ENCODE measurements at regions not wholly inside any gene's neighbourhood (a gene's known extent, or its start where the extent isn't known, plus 50 kb on each side); places are given as distances from the start of the nearest gene placed in this dataset.

DNA sequence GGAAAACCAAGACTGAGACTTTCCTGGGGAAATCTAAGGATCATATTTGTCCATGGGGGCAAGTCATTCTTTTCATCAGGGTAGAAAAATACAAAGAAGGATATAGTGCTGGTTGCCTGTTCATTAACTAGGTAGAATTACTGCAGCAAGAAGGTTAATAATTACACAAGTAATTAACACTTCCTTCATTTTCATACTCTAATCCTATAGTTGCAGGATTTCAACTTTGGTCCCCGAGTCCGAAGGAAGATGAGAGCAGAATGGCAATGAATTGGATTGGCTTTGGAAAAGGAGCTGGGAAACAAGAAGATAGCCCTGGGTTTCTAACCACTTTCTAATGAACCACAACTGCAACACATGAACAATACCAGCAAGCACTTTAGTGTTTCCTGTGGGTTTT is 199.2 kb upstream of the ESRRG start:
- Histone ChIP-seq H3K27me3 (no peaks in the 10 kb centered on the region), H3K4me1 (ENCODE audit: control insufficient read depth in 1 of 2, insufficient read depth in 1 of 2, low read depth in 1 of 2, low read length in 1 of 2) (no peaks in the 10 kb centered on the region), H3K36me3 (no peaks in the 10 kb centered on the region), H3K9me3 (no peaks in the 10 kb centered on the region), H3K27ac (no peak overlapping the region), H3K4me3 (ENCODE audit: low read depth in 1 of 2, low read length in 1 of 2) (no peak overlapping the region)
- TF ChIP-seq, protein P1, sequence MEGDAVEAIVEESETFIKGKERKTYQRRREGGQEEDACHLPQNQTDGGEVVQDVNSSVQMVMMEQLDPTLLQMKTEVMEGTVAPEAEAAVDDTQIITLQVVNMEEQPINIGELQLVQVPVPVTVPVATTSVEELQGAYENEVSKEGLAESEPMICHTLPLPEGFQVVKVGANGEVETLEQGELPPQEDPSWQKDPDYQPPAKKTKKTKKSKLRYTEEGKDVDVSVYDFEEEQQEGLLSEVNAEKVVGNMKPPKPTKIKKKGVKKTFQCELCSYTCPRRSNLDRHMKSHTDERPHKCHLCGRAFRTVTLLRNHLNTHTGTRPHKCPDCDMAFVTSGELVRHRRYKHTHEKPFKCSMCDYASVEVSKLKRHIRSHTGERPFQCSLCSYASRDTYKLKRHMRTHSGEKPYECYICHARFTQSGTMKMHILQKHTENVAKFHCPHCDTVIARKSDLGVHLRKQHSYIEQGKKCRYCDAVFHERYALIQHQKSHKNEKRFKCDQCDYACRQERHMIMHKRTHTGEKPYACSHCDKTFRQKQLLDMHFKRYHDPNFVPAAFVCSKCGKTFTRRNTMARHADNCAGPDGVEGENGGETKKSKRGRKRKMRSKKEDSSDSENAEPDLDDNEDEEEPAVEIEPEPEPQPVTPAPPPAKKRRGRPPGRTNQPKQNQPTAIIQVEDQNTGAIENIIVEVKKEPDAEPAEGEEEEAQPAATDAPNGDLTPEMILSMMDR (IDR thresholded peaks at IDR 0.05): no peak

- H3K27me3 ChIP-seq: no peaks in the 10 kb centered on the region
- TF ChIP-seq, protein P1 (IDR thresholded peaks at IDR 0.05): no peak
These were observed 198.6 kb upstream of the ESRRG start for GRCh38 chr1:216921866-216922265.

DNA sequence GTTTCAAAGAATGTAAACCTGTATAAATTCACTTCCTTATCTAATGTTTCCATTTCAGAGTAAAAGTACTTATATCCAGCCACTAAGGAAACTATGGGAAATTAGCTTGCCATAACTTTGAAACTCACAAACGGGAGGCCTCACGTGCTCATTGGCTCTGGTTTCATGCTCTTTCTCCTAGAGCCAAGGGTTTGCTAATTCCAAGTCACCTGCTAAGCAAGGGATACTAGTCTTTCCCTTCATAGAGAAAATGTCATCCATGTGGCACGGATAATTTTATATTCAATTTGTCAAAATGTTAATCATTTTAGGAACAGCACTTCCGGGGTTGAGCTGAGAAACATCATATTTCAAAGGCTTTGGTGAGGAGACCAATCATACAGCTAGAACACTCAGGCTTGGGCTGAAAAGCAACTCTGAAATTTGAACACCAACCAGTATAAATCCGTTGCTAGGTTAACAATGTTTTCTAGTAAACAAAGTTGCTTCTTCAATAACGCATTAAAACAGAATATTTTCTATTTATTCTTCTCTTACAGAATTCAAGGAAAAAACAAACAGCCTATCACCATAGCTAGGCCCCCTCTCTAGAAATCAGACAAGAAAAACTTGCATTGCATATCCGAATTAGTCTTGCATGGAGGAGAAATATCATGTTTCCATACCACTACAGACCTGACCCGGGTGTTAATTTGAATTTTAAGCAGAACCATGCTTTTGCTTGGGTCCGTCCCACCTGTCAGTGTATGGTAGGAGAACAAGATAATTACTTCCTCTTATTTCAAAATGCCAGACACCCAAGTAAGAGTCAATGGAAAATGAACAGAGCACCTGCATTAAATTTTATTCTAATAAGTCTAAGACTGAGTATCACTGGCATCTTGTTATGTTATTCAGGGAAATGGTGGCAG is 196.1 kb upstream of the ESRRG start:
- no peaks in the 10 kb centered on the region for H3K9me3 ChIP-seq
- H3K36me3 ChIP-seq: no peaks in the 10 kb centered on the region
- H3K27ac ChIP-seq: no peak overlapping the region
- TF ChIP-seq, protein P1 (IDR thresholded peaks at IDR 0.05): no peak
- H3K4me3 ChIP-seq (ENCODE audit: low read depth in 1 of 2, low read length in 1 of 2): no peak overlapping the region
- H3K4me1 ChIP-seq (ENCODE audit: control insufficient read depth in 1 of 2, insufficient read depth in 1 of 2, low read depth in 1 of 2, low read length in 1 of 2): no peaks in the 10 kb centered on the region
- H3K27me3 ChIP-seq: no peaks in the 10 kb centered on the region

More at GRCh38 chr1:216921866-216922265, 198.6 kb upstream of the ESRRG start:
- H3K27ac ChIP-seq: no peak overlapping the region
- H3K4me3 ChIP-seq (ENCODE audit: low read depth in 1 of 2, low read length in 1 of 2): no peak overlapping the region
- no peaks in the 10 kb centered on the region for H3K4me1 ChIP-seq (ENCODE audit: control insufficient read depth in 1 of 2, insufficient read depth in 1 of 2, low read depth in 1 of 2, low read length in 1 of 2)
- no peaks in the 10 kb centered on the region for H3K36me3 ChIP-seq
- H3K9me3 ChIP-seq: no peaks in the 10 kb centered on the region

DNA sequence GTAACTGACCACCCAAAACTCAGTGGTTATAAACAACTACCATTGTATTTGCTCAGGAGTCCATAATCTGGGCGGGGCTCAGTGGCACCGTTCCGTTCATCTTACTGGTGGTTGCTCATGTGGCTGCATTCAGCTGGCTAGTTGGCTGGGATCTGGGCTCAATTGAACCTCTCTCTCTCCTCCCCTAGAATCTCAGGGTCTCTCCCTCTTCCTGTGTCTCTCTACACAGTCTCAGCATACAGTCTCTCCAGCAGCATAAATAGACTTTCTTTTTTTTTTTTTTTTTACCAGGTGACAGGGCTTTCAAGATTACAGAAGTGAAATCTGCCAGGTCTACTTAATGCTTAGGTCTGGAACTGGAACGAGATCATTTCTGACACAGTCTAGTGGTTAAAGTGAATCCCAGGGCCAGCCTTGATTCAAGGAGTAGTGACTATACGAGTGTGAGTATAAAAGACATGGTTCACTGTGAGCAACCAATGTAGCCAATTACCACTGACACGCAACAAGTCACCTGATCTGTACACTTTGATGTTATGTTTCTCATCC is 193.7 kb upstream of the ESRRG start:
- Histone ChIP-seq H3K27me3 (no peaks in the 10 kb centered on the region), H3K36me3 (no peaks in the 10 kb centered on the region), H3K27ac (no peak overlapping the region), H3K9me3 (no peaks in the 10 kb centered on the region), H3K4me1 (ENCODE audit: control insufficient read depth in 1 of 2, insufficient read depth in 1 of 2, low read depth in 1 of 2, low read length in 1 of 2) (no peaks in the 10 kb centered on the region), H3K4me3 (ENCODE audit: low read depth in 1 of 2, low read length in 1 of 2) (no peak overlapping the region)
- TF ChIP-seq, protein P1 (IDR thresholded peaks at IDR 0.05): no peak

DNA sequence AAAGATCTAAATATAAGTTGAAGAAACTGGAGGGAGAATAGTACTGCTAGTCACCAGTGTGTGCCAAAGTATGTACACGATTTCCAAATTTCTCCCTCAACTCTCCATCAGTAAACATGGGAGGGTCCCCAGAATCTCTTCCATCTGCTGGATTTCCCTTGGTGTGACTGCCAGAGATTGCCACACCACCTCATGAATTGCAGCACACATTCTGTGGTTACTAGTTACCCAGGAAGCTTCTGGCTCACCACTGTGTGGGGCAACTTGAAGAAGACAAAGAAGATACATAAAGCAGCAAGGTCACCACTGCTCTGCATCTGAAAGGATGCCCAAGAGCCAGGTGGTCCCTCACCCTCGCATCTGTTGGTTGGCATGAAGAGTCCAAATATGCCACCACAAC is 191.7 kb upstream of the ESRRG start:
- Histone ChIP-seq H3K36me3 (no peaks in the 10 kb centered on the region), H3K4me3 (ENCODE audit: low read depth in 1 of 2, low read length in 1 of 2) (no peak overlapping the region), H3K9me3 (no peaks in the 10 kb centered on the region), H3K4me1 (ENCODE audit: control insufficient read depth in 1 of 2, insufficient read depth in 1 of 2, low read depth in 1 of 2, low read length in 1 of 2) (no peaks in the 10 kb centered on the region), H3K27me3 (no peaks in the 10 kb centered on the region), H3K27ac (no peak overlapping the region)
- TF ChIP-seq, protein P1 (IDR thresholded peaks at IDR 0.05): no peak
